NB4 (cell line): ENCODE measurements at regions not wholly inside any gene's neighbourhood (a gene's known extent, or its start where the extent isn't known, plus 50 kb on each side); places are given as distances from the start of the nearest gene placed in this dataset.

Experiments used
- DNase-seq: peaks from one replicate; pipeline ENCODE4 v3.0.0; 2010; ENCODE audit warnings: low read depth
- H3K4me3 ChIP-seq: one replicate; pipeline ENCODE4 v1.5.1; 2011; ENCODE audit warnings: mild to moderate bottlenecking, low read depth, low read length, moderate library complexity
- MYC ChIP-seq: IDR thresholded peaks from 2 replicates; pipeline ENCODE4 v1.6.1; 2011; ENCODE audit warnings: low read depth, low read length
- POLR2A ChIP-seq: IDR thresholded peaks from 2 replicates; pipeline ENCODE4 v1.6.1; 2011; ENCODE audit warnings: mild to moderate bottlenecking; ENCODE audit not compliant: insufficient read length; ENCODE audit errors: extremely low read depth
- TF ChIP-seq, protein P1 (sequence below): IDR thresholded peaks from 2 replicates; pipeline ENCODE4 v1.6.1; 2011; ENCODE audit warnings: low read depth, low read length
- TF ChIP-seq, protein P2 (sequence below): IDR thresholded peaks from one replicate; pipeline ENCODE4 v1.5.1; 2012; ENCODE audit warnings: low read depth, low read length

DNA sequence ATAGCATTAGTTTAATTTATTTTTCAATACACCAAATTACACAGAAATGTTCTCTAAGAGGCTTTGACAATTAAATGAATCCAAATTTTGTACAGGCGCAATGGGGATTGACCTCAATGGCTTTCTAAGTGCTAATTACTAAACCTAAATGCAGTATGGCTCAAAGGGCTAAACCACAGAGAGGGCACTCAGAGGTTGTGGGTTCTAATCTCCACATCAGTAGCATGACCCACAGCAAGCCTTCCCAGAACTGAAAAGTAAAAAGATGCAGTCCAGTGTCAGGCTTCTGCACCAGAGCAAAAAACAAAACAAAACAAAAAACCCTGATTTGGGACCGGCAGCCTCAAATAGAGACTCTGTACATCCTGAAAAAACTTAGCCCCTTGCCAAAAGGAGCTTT is 579.2 kb upstream of the PKN2 start:
- DNase-seq, result no peak
- no peak for TF ChIP-seq MYC
- TF ChIP-seq, protein P1, sequence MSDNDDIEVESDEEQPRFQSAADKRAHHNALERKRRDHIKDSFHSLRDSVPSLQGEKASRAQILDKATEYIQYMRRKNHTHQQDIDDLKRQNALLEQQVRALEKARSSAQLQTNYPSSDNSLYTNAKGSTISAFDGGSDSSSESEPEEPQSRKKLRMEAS, result no peak
- no peak overlapping the region for H3K4me3 ChIP-seq

DNA sequence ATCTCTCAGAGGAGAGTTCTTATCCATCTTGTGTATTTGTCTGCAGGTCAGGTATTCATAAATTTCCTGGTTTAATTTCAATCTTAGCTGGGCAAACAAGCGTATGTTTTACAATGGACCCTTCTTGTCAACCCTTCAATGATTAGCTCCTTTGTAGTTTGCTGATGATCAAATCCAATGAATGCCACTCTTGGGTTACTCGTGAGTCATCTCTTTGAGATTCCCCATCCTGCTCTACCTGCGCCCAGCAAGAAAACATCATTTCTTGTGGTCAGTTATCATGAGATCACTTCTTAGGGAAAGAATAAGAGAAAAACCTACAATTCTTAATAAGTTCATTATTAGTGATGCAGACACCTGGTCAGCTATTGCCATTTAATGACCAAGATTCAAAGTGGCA is 572.3 kb upstream of the PKN2 start:
- H3K4me3 ChIP-seq, result no peak overlapping the region
- TF ChIP-seq, protein P1, result no peak
- TF ChIP-seq, protein P2, sequence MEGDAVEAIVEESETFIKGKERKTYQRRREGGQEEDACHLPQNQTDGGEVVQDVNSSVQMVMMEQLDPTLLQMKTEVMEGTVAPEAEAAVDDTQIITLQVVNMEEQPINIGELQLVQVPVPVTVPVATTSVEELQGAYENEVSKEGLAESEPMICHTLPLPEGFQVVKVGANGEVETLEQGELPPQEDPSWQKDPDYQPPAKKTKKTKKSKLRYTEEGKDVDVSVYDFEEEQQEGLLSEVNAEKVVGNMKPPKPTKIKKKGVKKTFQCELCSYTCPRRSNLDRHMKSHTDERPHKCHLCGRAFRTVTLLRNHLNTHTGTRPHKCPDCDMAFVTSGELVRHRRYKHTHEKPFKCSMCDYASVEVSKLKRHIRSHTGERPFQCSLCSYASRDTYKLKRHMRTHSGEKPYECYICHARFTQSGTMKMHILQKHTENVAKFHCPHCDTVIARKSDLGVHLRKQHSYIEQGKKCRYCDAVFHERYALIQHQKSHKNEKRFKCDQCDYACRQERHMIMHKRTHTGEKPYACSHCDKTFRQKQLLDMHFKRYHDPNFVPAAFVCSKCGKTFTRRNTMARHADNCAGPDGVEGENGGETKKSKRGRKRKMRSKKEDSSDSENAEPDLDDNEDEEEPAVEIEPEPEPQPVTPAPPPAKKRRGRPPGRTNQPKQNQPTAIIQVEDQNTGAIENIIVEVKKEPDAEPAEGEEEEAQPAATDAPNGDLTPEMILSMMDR, result no peak
- no peak for TF ChIP-seq POLR2A
- TF ChIP-seq MYC, result no peak
- DNase-seq, result no peak

DNA sequence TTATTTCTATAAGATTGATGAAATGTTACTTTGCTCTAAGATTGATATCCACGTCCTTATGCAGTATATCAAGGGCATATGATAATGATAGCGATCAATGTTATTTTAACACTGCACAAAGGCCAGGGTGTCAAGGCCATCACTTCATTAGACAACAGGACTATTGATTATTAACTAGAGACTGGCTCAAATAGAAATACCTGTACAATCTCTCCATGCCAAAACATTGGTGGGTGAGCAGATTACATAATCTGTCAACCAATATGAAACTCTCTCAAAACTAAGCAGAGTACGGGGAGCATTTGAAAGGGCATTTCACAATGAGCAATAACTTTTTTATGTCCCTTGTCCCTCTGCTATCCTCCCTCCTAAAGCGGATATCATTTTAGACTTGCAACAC is 566.5 kb upstream of the PKN2 start:
- DNase-seq, result no peak
- no peak overlapping the region for H3K4me3 ChIP-seq
- no peak for TF ChIP-seq MYC

DNA sequence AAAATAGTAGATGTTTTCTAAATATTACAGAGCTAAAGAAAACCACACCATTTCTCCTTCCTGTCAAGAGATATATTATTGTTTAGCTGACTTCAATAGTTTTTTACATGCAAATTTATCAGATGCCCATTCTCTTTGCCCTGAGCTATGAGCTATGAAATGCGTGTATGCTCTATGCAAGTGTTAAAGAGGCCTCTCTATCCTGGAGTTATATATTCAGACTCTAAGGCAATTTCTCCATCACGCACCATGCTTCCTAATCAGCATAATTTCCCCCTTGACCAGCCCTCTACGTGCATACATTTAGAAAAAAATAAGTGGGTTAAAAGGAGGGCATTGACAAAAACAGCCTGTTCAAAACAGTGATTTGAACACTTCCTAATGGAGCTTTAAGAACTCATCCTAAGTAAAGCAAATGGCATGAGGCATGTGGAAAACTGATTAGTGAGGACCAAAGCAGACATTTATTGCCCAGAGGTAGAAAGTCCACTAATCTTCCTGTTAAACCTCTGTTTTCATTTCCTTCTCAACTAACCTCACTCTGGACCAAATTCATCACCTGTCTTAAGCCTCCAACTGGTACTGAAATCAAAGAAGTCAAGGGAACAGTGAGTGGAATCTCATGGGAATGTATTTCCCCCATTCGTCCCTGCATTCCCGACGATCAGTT is 565.8 kb upstream of the PKN2 start:
- DNase-seq, result no peak
- no peak for TF ChIP-seq MYC

DNA sequence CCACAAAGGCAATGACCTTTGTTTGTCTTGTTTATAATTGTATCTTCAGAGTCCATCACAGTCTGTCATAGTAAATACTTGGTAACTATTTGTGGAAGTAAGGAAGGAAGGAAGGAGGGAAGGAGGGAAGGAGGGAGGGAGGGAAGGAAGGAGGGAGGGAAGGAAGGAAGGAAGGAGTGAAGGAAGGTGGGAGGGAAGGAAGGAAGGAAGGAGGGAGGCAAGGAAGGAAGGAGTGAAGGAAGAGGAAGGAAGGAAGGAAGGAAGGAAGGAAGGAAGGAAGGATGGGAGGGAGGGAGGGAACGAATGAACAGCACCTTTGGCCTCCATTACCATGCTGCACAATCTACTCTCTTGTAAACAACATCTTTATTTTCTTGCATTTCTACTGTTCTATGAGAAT is 559.5 kb upstream of the PKN2 start:
- no peak overlapping the region for H3K4me3 ChIP-seq
- DNase-seq, result no peak
- TF ChIP-seq, protein P1, result no peak
- TF ChIP-seq POLR2A (no peak), MYC (no peak)
- TF ChIP-seq, protein P2, result no peak

More for the DNA sequence above, 565.8 kb upstream of the PKN2 start:
- H3K4me3 ChIP-seq, result no peak overlapping the region

DNA sequence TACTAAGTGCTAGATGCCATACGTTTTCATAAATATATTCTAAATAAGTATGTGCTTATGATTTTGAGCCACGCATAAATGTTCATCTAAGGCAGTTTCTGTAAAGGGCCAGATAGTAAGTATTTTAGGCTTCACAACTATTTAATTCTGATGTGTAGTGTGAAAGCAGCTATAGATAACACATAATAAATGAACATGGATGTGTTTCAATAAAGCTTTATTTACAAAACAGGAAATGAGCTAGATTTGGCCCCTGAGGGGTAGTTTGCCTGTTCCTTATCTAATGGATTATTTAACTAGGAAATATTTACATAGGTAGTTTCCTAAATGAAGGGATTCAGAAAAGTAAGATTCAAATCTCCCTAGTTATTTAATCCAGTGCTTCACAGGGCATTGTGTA is 557.6 kb upstream of the PKN2 start:
- no peak for DNase-seq
- H3K4me3 ChIP-seq, result no peak overlapping the region
- TF ChIP-seq, protein P1, result no peak
- TF ChIP-seq POLR2A, result no peak
- TF ChIP-seq MYC, result no peak
- TF ChIP-seq, protein P2, result no peak

DNA sequence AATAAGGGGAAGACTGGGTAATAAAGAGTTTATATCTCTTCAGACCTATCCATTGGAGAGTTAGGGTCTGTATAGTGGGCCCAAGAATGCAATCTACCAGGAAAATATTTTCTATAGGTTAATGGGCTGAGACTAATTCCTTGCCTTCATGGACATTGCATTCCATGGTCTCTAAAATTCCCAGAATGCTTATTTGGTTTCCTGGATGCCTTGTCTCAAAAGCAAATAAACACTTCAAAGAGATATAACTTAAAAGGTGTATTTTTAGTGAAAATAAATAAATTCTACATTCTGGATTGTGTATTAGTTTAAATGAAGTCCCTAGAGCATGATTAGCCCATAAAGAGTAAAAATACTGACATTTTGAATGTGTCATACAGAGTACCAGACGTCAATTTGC is 550.1 kb upstream of the PKN2 start:
- TF ChIP-seq, protein P1, result no peak
- TF ChIP-seq POLR2A, result no peak
- TF ChIP-seq MYC, result no peak
- TF ChIP-seq, protein P2, result no peak

More for the DNA sequence above, 550.1 kb upstream of the PKN2 start:
- no peak overlapping the region for H3K4me3 ChIP-seq
- no peak for DNase-seq
